HG03432 (cell line): ENCODE measurements at regions not wholly inside any gene's neighbourhood (a gene's known extent, or its start where the extent isn't known, plus 50 kb on each side); places are given as distances from the start of the nearest gene placed in this dataset.
"Not testable (repeated sequence)": the region's sequence is repeated elsewhere in the genome, so short reads cannot be mapped to it uniquely, and the experiment has no call there.

ENCODE experiments used
- ATAC-seq: cut with Tn5 transposase; IDR thresholded peaks from one replicate; pipeline ENCODE4 v1.9.1; 2021; ENCODE audit warnings: mild to moderate bottlenecking, moderate library complexity; ENCODE audit not compliant: unreplicated experiment

GRCh38 chr13:26896986-26897668 lies 136.5 kb upstream of the GPR12 start:
- no peak for ATAC-seq

- no peak for ATAC-seq
Observed at GRCh38 chr13:26895808-26896466, 135.4 kb upstream of the GPR12 start.

GRCh38 chr13:26895081-26895807 lies 134.7 kb upstream of the GPR12 start:
- no peak for ATAC-seq

DNA sequence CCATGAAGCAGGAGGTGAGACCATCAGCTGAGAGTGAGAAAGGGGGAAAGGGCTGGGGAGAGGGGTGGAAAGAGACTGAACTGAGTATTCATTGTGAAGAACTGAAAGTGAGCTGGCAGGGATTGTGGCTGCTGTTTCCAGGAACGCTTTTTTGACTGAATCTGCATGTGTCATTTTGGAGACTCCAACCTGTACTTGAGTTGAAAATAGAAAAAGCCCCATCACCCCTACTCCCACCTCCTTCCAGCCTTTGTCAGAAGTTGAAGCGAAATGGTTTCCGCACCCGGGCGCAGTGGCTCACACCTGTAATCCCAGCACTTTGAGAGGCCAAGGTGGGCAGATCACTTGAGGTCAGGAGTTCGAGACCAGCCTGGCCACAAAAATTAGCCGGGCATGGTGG lies 128.0 kb upstream of the GPR12 start:
- ATAC-seq, result no peak

- no peak for ATAC-seq
Observed at GRCh38 chr13:26887594-26887993, 127.0 kb upstream of the GPR12 start.

DNA sequence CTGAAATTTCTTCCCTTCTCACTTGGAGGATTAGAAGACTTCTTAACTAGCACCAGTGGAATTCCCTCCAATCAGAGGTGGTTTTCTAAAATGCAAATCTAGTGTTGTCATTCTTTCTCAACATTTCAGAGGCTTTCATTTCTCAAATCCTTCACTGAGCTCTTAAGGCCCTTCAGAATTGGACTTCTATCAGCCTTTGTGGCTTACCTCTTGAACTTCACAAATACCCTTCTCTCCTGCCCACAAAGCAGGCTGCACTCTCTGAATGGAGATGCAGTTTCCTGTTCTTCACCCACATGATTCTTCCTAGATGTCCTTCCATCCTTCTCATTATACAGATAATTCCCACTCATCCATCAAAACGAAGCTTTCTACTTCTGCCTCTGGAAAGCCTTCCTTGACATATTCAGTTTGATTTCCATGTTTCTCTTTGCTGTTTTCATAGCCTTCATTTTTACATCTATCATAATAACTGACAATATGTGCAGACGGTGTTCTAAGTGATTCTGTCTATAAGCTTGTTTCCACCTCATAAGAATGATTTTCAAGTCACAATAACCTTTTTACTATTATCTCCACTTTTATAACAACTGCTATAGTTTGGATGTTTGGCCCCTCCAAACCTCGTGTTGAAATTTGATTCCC lies 123.1 kb upstream of the GPR12 start:
- ATAC-seq, result no peak

- ATAC-seq, result no peak
Observed at GRCh38 chr13:26882731-26883130, 122.1 kb upstream of the GPR12 start.

DNA sequence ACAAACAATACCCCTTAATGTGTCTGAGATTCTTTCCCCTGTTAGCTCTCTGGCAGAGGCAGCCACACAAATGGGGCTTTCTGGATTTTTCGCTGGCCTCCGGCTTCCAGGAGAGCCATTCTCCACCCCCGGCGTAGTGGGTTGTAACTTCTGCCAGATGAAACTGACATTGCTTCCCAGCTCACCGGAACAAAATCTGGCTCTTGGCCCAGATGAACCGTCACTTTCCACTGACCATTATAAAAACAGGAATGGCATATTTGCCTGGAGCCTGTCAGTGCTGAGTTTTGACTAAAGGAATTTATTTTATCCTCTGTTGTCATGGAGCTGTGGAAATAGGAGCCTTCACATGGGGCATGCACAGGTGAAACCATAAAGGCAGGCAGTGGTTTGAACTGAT lies 120.6 kb upstream of the GPR12 start:
- no peak for ATAC-seq

- ATAC-seq, result no peak
Observed at GRCh38 chr13:26880735-26881134, 120.1 kb upstream of the GPR12 start.

DNA sequence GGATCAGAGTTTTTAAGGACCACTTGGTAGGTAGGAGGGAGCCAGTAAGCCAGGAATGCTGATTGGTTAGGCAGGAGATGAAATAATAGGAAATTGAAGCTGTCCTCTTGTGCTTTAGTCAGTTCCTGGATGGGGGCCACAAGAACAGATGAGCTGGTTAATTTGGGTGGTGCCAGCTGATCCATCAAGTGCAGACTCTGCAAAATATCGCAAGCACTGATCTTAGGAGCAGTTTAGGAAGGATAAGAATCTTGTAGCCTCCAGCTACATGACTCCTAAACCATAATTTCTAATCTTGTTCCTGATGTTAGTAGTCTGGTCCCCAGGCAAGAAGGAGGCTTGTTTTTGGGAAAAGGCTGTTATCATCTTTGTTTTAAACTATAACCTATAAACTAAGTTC lies 117.9 kb upstream of the GPR12 start:
- ATAC-seq, result no peak

GRCh38 chr13:26873386-26873698 lies 112.8 kb upstream of the GPR12 start:
- ATAC-seq, result no peak

- ATAC-seq, result no peak
Observed at GRCh38 chr13:26872525-26873385, 112.2 kb upstream of the GPR12 start.

GRCh38 chr13:26867451-26868091 lies 107.0 kb upstream of the GPR12 start:
- ATAC-seq, result no peak

DNA sequence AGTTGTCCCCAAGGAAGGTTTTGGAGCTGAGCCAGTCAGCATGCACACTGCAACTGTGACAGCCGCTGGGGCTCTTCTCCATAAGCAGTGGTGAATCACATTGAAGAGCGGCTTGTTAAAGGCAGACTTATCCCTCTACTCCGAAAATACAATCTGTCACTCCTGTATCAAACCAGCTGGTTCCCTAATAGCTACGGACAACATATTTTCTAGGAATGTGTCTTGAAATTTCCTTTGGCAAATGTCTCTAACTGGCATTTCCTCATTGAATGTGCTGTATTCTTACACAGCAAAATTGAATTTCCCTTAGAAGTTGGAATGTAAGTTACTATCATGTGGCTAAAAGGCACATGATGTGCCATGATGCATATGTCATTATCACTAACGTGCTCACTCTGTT lies 104.0 kb upstream of the GPR12 start:
- ATAC-seq, result no peak

- no peak for ATAC-seq
Observed at GRCh38 chr13:26861941-26862340, 101.4 kb upstream of the GPR12 start.

GRCh38 chr13:26855921-26856320 lies 95.3 kb upstream of the GPR12 start:
- ATAC-seq, result no peak

DNA sequence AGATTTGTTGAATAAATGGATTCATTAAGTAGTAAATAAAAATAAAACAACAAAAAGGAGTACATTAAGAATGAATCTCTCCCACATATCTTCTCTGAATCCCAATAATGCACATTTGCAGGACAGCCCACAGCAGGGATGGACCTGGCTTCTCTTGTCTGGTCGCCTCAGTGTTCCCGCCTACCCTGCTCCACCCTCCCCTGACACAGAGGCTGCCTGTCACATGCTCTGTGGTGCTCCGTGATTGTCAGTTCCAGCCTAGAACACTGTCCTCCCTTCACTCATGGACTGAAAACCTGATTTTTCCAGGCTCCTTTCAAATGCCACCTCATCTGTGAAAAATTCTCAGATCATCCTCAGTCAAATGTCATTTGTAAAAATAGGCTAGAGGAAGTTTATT lies 94.5 kb upstream of the GPR12 start:
- ATAC-seq, result no peak

DNA sequence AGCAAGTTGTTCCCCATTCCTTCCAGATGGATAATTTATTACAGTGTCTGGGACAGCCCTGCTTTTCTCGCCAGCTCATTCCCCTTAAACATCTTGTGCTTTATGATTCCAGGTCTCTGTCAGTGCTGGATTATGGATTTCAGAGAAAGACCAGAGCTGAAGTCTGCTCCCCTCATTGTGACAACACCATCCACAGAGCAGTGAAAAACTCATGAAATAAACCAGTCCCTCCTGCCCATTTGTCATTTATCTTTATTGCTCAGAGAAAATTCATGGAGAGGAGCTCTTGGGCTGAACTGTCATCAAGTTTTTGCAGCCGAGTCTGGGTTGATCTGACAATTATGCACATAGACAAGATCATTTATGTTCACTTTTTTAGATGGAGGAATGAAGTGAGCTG lies 92.7 kb upstream of the GPR12 start:
- no peak for ATAC-seq

GRCh38 chr13:26847281-26847680 lies 86.7 kb upstream of the GPR12 start:
- ATAC-seq, result no peak

DNA sequence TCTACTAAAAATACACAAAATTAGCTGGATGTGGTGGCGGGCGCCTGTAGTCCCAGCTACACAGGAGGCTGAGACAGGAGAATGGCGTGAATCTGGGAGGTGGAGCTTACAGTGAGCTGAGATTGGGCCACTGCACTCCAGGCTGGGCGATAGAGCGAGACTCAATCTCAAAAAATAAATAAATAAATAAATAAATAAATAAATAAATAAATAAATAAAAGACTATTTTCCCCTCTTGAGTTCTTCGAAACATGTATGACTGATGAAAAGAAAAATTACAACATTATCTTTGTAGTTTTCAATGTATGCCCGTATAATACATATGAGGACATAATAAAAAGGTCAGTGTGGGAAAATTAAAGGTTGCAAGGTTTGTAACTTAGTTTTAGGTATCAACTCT lies 84.5 kb upstream of the GPR12 start:
- not testable (repeated sequence) for ATAC-seq
